ENCODE measurements at regions not wholly inside any gene's neighbourhood (a gene's known extent, or its start where the extent isn't known, plus 50 kb on each side); places are given as distances from the start of the nearest gene placed in this dataset.

DNA sequence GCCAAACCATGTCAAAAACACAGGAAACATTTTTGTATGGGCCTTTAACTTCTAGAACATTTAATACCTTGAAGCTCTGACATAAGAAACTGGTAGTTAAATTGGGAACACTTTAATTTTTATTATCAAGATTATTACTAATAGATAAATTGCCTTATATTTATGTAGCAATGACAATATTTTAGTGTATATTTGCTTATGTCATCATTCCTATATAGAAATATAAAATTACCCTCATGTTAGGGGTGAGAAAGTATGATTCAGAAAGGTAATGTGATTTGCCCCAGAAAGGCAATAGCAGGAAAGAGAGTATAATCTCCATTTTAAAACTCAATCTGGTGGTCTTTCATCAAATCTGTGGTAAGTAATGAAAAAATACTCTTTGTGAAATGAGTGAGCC lies 147.4 kb downstream of the IL15 start:
- DNase-seq (ENCODE audit: low spot score) = no peak

DNA sequence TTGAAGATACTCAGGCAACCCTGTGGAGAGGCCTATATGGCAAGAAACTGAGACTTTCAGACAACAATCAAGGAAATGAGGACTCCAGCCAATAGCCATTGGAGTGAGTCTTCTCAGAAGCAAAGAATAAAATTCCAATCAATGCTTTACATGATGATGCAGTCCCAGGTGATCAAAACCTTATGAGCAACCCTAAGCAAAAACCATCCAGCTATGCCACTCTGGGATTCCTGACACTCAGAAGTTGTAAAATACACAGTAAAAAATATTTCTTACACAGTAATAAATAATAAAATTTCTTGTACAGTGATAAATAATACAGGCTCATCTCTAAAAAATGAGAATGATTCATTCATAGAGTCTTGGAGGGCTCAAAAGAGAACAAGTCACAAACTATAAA lies 150.6 kb downstream of the IL15 start:
- no peak for DNase-seq (ENCODE audit: low spot score)

DNA sequence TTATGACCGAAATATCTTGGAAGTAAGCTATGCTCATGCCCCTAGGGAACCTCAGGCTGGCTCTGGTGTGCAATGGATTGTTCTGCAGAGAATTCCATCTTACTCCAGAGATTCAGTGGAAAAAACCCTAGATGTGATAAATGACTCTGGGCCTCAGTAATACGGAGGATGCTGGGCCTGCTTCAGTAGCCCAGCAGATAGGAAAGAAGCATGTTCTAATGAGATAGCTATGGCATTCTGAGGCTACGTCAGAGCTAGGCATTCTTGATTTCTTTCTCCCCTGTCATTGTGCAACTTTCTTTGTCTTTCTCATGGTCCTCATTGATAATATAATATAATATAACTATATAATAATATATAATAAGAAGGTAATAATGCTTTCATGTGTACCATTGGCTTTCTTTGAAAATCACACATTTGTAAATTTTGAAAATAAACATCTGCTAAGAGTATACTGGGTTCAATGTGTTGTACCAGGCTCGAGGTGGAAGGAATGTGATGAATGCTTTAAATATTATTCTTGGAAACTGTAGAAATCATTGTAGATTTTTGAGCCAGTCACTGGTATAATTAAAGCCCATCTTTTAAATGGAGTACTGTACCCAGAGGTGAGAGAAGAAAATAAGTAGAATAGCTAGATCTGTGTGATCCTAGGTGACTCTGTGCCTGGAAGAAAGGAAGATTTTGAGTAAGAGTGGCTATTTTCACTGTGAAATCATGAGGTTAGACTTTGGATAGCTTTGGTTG lies 152.0 kb downstream of the IL15 start:
- DNase-seq (ENCODE audit: low spot score) = no peak

DNA sequence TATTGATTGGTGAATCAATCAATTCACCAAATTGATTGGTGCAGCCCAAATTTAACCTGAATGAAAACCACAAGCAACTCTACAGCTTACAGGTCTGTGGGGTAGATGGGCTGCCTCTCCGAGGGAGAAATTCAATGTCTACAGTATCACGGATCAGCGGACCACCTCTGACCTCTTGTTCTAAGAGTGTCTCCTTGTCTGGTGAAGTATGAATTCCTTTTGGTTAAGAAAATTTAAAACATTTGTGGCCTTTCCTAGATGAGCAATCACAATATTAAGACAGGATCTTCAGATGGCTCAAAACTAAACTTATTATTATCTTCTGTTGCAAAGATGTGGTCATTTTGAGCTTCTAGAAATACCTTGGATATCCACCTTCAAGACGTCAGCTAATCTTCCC lies 153.3 kb downstream of the IL15 start:
- DNase-seq (ENCODE audit: low spot score) = no peak

DNA sequence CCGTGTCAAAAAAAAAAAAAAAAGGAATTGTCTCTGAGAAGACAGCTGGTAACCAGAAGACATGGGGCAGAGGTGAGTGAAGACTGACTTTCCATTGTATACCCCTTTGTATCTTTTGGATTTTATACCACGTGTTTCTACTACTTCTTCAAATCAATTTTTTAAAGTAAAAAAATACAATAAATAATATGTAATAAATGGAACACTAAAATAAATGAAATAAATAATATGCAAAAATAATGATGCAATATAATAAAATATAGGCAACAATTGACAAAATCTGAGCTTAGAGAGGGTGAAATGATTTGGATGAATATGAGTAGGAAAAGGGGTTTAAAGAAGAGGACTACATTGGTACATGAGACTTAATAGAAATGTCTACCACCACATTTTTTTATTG lies 155.8 kb downstream of the IL15 start:
- DNase-seq (ENCODE audit: low spot score) = no peak

DNA sequence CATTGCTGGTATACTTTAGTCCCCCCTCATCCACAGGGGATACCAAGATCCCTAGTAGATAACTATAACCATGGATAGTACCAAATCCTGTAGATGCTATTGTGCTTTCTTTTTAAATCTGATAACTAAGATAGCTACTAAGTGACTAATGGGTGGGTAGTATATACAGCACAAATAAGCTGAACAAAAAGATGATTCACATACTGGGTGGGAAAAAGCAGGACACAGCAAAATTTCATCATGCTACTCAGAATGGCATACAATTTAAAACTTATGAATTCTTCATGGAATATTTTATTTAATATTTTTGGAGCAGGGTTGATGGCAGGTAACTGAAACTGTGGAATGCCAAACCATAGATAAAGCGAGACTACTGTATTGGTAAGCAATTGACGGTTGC lies 161.6 kb downstream of the IL15 start:
- no peak for DNase-seq (ENCODE audit: low spot score)

DNA sequence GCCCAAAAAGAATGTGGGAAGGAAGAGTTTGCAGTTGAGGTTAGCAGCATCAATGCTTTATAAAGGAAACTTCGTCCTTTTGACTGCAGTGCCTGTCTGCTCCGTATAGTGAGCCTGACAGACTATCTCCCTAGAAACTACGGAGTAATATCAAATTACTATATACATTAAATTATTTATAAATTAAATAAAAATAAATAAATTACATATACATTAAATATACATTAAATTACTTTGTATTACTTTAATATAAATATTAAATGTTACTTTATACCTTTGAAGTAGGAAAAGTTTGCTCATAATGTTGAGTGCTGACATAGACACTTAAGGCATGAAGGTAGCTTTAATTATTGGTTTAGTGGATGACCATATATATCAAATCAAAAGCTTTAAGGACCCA lies 165.2 kb downstream of the IL15 start:
- no peak for DNase-seq (ENCODE audit: low spot score)

DNA sequence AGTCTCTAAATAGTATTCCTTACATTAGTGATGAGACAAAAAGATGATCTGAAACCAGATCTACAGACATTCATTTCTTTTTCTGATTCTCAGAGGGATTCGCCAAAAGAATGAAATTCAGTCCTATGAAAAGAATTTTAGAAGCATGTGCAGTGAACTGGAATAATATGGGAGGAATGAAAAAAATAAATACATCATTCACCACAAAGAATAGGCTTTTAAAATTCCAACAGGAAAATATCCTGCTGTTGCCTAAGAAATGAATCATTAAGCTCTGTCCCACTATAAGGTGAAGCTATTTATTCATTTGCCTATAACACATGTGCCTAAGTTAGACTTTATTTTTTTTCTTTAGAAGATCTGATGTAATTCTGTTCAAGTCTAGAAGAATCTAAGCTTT lies 165.9 kb downstream of the IL15 start:
- no peak for DNase-seq (ENCODE audit: low spot score)

DNA sequence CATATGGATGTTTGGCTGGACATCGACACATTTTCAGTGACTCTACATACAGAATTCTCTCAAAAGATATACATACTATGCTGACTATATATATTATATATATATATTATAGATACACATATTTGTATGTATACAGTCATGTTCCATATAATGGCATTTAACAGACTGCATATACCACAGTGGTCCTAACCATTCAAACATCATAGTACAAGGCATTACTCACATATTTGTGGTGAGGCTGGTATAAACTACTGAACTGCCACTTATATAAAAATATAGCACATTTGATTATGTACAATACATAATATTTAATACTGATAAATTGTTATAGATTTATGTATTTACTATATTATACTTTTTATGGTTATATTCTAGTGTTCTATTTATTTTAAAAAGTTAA lies 168.5 kb downstream of the IL15 start:
- DNase-seq (ENCODE audit: low spot score) = no peak

DNA sequence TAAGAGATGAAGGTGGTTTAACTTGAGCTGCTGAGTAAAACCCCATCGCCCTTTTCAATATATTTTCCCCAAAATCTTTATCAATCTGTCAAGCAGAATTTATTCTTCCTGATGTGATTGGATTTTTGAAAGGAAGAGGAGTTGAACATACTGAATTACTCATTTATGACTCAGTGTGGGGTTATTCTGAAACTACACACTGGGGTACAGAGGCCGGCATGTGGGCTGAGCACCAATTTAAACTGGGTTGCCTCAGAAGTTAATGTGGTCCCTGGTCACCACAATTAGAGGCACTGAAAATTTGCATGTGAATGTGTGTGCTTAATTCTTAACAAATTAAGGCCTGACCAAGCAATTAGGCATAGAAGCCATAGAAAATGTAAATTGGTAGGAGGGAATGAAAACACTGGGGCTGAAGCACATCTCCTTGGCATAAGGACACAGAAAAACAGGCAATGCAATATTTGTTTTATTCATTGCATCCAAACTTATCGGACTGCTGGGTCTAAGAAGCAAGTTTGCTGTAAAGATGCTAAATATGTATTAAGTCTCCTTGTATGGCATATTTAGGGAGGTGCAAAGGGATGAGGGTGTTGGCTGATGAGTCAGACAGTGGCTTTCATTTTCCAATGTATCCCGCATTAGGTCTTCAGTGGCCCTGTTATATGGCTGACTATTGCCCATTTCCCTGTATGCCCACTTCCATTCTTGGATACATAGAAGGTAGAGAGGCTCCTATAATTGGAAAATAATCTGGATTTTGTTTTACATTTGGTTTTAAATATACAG lies 170.9 kb downstream of the IL15 start:
- DNase-seq (ENCODE audit: low spot score) = no peak

DNA sequence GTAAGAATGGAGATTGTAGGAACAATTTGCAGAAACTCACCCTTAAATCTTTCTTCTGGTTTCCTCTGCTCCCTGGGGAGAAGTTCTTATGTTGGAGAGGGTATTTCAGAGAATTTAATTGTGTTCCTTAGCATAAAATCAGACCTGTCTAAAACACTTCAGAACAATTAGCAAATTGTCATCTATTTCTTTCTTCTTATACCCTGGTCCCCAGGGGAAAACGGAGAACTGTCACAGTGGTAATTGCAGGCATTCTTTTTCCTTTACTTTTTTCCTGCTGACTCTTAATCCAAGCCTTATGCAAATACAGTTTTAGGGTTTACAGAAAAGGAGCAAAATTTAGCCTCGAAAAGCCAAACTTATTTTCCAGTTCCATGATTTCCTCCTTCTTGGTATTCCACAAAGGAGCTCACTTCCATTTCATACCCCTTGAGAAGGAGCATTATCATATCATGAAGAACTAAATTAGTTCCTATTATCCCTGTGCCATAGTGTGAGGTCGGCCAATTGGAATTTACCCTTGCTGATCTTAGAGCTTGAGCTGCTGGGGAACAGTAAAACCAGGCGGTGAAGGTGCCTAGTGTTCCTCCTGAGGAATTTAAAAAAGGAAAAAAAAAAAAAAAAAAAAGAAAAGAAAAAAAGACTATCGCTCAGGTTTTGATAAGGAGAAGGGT lies 173.8 kb downstream of the IL15 start:
- no peak for DNase-seq (ENCODE audit: low spot score)

DNA sequence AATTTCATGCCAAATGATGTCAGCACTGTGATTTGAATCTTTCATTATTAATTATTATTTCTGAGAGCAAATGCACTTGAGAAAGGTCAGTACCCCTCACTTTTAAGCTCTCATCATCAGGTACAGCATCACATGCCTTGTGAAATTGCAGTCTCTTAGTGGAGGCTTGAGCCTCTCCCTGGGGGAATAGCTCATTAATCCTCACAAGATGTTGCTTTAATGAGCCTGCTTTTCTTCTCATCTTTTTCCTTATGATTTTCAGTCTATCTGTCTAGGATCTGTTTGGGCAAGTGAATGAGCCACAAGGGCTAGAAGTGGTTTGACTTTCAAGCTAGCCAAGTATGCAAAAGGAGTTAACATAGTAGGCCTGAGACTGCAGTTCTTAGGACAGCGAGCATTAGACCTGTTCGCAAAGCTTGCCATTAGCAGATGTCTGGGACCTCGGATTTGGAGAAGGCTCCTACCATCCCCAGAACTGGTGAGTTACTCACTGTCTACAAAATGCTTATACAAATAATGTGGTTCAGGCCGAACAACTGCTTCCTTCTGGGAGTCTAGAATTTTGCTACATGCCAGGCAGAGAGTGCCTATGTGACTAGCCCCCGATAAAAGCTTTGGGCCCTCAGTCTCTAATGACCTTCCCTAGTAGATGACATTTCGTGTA lies 174.5 kb downstream of the IL15 start:
- DNase-seq (ENCODE audit: low spot score) = no peak

DNA sequence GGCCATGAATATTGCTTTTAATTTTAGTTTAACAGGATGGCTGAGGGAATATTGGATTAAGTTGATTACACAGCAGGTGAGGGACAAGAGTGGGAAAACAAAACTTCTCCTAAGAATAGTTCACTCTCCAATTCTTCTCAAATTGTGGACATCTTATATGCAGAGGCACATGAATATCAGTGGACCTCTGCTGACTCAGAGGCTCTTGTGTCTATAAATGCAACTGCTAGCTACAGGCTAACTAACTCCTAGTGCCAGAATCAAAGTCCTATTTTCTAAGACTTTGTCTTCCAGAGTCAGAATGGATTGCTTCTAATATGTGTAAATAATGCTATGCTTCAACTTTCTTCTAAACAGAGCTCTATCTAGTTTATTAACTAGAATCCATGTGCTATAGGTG lies 175.8 kb downstream of the IL15 start:
- DNase-seq (ENCODE audit: low spot score) = no peak

DNA sequence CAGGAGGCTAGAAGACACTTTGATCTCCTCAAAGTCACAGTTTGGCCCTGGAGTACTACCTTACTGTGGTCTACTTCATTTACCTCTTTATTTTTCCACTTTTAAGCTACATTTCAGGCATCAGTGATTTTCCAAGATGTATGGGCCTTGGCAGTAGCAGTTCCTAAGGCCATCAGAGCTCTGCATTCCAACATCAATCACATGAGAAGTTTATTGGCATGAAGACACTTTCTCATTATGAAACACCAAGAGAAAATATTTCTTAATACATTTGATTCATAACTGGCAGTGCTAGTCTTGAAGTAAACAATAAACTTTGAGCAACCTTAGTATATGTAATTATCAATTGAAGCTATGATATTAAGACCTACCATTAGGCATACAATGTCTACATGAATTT lies 178.1 kb downstream of the IL15 start:
- no peak for DNase-seq (ENCODE audit: low spot score)

DNA sequence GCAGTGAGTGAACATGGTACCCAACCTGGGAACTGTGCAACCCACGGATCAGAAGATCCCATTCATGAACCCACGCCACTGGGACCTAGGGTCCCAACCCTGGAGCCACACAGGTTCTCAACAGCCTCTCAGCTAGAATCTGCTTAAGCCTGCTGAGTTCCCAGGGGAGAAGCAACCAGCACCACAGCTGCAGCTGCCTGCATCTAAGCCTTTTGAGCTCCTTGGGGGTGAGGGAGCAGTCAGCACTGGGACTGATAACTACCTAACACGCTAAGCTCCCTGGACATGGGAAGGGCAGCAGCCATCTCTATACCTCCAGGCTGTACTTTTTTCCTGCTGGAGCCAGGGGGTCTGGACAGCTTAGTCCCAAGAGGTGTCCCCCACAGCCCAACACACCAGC lies 179.3 kb downstream of the IL15 start:
- DNase-seq (ENCODE audit: low spot score) = no peak

DNA sequence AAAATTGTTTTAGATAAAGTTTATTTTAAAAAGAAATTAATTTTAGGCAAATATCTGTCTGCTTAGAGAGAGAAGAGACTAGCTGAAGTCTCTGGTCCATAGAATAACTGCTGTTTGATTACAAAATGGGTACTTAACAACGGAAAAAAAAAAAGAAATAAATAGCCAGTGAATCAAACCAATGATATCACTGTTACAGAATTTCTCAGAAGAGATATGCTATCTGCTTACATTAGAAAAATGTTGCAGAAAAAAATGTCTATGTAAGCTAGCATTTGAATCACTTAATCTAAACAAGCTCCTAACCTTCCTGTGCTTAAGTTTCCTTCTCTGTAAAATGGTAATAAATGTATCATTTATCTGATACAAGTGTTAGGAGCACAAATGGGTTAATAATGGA lies 189.9 kb downstream of the IL15 start:
- no peak for DNase-seq (ENCODE audit: low spot score)

DNA sequence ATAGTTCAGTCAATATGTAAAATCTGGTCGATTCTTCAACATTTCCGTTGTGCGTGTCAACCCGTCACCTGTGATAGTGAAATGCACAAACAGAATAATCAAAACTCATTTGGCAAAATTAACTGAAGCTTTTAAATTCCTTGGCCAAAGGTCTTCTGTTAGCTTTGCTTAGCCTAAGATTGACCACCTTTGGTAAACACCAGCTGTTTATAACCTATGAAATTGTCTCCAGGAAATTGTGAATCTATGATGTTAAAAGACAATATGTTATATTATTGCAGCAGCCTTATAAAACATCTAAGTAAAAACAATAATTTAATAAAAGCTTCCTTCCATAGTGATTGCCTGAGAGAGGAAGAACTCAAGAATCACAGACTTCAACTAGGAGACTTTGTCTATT lies 196.8 kb downstream of the IL15 start:
- DNase-seq (ENCODE audit: low spot score) = no peak

DNA sequence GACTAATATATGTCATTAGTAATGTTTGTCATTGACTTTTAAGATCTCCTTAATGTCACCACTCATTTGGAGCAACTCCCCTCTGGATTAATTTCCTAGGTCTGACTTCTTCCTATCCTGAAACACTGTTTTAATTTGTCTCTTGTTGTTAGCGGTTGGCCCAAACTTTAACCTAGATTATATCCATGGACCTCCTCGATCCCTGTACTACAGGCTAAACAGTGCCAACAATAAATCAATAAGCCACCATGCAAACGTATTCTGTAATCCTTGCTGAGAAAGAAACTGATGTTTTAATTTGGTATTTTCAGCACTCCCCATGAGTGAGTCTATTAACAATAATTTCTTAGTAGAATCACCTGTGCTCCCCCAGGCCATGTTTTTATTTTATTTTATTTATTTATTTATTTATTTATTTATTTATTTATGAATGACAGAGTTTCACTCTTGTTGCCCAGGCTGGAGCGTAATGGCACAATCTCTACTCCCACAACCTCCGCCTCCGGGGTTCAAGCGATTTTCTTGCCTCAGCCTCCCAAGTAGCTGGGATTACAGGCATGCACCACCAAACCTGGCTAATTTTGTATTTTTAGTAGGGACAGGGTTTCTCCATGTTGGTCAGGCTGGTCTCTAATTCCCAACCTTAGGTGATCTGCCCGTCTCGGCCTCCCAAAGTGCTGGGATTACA lies 204.1 kb downstream of the IL15 start:
- no peak for DNase-seq (ENCODE audit: low spot score)

DNA sequence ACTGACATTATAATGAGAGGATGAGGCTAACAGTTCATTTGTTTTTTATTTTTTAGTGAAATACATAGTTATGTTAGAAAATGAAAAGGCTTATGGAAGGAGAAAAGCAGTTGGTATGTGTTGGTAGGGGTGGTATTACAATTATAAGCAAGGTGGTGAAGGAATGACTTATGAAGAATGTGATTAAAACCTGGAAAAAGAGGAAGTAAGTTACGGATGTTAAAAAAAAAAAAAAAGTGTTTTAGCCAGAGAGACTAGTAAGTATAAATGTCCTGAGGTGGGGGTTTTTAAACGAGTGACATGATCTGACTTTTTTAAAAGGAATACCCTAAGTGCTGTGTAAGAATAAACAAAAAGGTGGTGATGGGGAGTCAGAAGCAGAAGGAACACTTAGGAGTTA lies 206.8 kb downstream of the IL15 start:
- DNase-seq (ENCODE audit: low spot score) = no peak

DNA sequence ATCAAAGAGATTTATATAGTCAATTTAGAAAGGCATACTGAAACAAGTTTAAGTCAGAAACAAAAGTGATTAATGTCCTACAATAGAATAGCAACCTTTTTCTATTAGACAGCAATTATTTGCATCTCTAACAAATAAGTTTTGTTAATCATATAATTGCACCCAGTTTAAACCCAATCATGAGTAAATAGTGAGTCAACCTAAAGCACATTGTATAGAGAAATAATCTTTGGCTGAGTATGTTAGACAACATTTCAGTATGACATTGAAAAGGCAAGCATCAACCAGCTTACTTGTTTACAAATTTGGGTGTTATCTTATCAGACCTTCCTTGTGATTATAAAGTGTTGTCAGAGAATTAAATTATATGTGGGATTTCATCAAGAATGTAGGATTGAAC lies 209.5 kb downstream of the IL15 start:
- no peak for DNase-seq (ENCODE audit: low spot score)

DNA sequence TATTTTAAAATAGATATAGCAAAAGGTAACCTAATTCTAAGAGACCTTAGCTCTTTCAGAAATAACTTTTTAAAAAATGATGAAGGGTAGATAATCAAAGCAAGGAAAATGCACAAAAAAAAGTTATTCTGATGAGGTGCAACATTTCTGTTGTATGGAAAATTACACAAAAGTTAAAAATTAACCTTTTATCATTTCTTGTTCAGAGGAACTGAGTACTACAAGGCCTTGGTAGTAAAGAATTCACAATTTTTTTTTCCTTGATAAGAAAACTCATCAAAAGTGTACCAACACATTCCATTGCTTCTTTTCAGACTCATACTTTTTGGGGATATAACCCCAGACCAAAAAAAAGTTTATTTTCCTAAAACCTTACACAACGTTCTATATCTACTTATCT lies 213.0 kb downstream of the IL15 start:
- no peak for DNase-seq (ENCODE audit: low spot score)

DNA sequence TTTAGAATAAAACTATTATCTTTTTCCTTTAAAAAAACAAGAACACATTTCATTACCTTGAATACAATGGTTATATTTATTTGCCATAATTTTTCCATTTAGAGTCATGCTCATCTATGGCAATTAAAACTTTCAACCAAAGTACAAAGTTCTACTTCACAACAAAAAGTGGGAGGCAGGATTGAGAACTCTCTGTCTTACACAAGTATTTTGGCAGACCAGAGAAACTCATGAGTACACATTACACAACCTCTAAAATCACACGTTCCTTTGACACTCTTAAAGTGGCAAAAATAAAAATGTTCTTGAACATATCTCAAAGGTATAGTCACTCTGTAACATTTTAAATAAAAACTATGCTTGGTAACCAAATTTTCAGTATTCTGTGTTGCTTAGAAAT lies 213.4 kb downstream of the IL15 start:
- no peak for DNase-seq (ENCODE audit: low spot score)
